Fibroblast of mammary gland (primary cell): ENCODE measurements at regions not wholly inside any gene's neighbourhood (a gene's known extent, or its start where the extent isn't known, plus 50 kb on each side); places are given as distances from the start of the nearest gene placed in this dataset.
A peak's percentile ranks its signal among the peaks of the same experiment; 100 is the strongest.

ENCODE experiments used
- DNase-seq: peaks from one replicate; pipeline ENCODE4 v3.0.0-alpha.2; 2010; ENCODE audit warnings: low read depth
- H3K4me3 ChIP-seq: 2 replicates; pipeline ENCODE4 v1.5.1; 2011; ENCODE audit warnings: low read depth, mild to moderate bottlenecking, low read length, moderate library complexity; ENCODE audit not compliant: control insufficient read depth
- CTCF ChIP-seq: conservative IDR thresholded peaks from 2 replicates; pipeline ENCODE4 v1.5.1; 2011; ENCODE audit warnings: low read depth, low read length, inconsistent platforms; ENCODE audit not compliant: control insufficient read depth, insufficient read depth

DNA sequence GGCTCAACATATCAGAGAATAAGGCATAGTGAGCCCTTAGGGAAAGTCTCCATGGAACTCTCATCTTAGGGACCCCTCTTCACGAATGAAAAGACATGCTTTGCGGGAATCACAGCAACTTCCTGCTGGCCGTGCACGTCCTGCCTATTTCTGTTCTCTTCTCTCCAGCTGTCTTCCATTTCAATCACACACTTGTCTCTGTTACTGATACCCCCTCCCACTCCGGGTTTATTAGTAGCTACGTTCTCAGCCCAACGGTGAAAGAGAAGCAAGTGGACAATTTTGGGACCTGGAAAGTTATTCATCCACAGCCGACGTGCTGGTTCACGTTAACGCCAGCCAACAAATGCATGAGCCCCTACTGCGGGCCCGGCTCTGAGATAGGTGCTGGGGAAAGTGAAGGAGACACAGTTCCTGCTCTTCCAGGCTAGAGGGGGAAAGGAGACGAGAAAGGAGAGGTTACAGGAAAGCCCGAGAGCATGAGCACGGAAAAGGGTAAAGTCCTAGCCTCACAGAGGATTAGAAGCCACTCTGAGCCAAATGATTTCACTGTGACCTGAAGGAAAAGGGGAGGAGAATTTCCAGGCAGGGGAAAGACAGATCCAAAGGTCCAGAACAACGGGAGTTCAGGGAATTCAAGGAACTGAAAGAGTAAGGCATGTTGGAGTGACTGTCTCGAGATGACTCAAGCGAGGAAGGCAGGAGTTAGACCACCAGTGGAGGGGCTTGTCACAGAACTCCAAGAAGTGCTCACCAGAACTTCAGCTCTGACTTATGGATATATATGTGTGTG, 81.8 kb upstream of the CLDN10 start:
- no peak for DNase-seq
- TF ChIP-seq CTCF = no peak
- H3K4me3 ChIP-seq = no peak overlapping the region

DNA sequence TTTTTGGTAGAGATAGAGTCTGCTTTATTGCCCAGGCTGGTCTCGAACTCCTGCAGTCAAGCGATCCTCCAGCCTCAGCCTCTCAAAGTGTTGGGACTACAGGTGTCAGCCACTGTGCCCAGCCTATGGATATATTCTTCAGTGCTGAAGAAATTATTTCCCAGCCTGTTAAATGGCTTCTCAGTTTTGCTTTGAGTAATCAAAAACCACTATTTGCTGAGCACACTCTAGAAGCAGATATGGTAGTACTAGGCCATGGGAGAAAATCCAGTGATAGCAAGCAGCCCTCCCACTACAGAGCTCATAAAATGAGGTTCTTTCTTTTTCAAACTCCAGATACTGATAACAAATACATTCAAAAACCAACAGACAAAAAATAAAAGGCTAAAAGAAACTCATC, 80.6 kb upstream of the CLDN10 start:
- no peak for TF ChIP-seq CTCF
- H3K4me3 ChIP-seq = no peak overlapping the region
- no peak for DNase-seq

- no peak overlapping the region for H3K4me3 ChIP-seq
- TF ChIP-seq CTCF = no peak
- no peak for DNase-seq
These were observed 77.5 kb upstream of the CLDN10 start for GRCh38 chr13:95474992-95475391.

- no peak for TF ChIP-seq CTCF
- no peak for DNase-seq
- H3K4me3 ChIP-seq = no peak overlapping the region
These were observed 75.3 kb upstream of the CLDN10 start for GRCh38 chr13:95477187-95477586.

DNA sequence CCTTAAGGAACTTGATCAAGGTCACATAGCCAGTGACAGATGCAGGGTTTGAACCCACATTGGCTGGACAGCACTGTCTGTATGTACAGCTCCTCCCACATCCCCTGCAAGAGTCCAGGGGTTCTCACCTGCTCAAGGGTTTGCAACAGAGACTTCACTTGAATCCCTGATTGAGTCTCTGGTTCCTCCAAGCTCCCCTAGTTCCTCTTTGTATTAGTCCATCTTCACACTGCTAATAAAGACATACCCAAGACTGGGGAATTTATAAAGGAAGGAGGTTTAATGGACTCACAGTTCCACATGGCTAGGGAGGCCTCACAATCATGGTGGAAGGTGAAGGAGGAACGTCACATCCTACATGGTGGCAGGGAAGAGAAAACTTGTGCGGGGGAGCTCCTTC, 72.8 kb upstream of the CLDN10 start:
- DNase-seq = no peak
- H3K4me3 ChIP-seq = no peak overlapping the region
- no peak for TF ChIP-seq CTCF

- no peak for TF ChIP-seq CTCF
- H3K4me3 ChIP-seq = no peak overlapping the region
- peak; percentile 7 for DNase-seq
These were observed 72.4 kb upstream of the CLDN10 start for GRCh38 chr13:95480131-95480545.
